AML-193 (cell line): ENCODE measurements at regions not wholly inside any gene's neighbourhood (a gene's known extent, or its start where the extent isn't known, plus 50 kb on each side); places are given as distances from the start of the nearest gene placed in this dataset.

Experiments used
- DNase-seq, 2 experiments: peaks; one replicate each; lab custom pipeline; 2025; lab: John Stamatoyannopoulos, UW

DNA sequence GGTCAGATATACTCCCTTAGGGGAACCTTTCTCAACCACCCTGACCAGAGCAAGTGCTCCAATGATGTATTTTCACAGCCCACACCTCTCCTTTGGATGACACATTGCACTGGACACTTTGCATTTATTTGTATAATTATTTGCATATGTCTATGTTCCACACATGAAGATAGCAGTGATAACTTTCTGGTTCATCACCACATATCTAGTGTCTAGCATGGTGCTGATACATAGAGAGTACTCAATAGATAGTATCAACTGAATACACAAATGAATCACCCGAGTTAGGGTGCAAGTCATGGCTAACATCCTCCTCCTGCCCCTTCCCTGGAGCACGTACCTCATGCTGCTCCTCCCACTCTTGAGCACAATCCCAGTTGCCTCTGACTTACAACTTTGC lies 617.6 kb downstream of the EBF1 start:
- DNase-seq: no peak

DNA sequence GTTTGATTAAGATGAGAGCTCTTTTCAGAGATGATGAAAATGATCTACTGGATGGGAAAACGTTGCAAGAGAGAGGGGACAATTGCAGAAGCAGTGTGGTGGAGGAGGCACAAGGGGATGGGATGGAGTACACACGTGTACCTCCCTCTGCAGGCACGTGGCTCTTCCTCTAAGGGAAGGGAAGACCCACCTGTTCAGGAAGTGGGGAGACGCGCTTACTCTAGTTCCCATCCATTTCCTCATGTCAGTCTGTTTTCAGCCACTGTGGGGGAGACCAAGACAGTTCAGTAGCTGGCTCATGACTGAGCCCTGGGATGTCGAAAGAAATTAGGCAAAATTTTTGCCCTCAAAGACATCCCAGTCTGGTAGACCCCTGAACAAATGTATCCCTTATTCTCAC lies 619.2 kb upstream of the CLINT1 start:
- no peak for DNase-seq

DNA sequence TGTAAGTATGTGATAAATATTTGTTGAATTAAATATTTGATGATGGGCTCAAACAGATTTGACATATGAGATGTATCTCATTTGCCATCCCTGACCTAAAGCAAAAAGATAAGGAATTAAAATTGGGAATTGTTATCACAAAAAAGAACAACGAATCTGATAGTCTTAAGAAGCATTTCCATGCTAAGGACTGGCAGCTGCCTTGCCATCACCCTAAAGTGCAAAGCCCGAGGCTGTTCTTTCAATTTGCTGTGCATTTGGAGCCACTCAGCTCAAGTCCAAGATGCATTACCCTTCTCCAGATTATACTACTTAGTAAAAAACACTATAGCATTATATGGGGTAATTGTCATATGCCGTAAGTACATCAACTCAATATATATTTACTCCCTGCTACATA lies 618.3 kb upstream of the CLINT1 start:
- no peak for DNase-seq

DNA sequence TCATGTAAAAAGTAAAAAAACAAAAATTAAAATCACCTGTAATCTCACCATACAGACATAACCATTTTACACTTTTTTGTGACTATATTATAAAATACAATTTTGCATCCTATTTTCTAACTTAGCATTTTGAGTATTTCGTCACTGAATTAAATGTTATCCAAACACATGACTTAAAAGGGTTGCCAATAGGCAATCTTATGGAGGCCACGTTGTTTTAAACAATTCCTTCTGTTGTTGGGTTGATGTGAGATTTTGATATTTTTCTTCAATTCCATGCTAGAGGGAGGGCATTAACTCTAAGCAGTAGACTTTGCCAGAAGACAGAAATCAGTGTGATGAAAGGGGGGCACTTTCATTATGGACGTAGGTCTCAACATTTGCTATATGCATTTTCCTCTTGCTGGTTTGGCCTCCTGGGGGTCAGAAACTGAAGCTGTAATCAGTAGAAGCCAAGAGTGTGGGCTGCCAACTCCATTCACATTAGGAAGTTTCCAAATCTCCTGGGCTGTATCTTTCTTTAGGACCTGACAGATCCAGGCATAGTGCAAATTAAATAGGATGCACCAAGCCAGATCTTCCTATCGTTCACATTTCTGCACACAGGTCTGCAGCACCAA lies 614.2 kb upstream of the CLINT1 start:
- no peak for DNase-seq

DNA sequence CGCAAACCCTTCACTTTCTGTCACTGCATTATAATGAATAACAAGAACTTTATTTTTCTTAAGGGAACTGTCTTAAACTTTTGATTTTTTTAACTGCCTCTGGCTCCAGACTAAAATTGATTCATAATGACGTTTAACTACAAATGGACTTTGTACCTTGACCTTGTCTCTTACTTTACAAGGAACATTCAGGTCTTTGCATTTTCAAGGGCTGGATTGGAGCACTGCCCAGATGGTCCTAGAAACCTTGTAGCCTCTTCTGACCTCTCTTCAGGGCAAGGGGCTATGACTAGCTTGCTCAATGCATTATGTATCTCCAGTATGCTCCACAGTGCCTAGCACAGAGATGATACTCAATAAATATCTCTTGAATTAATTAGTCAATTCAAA lies 612.6 kb upstream of the CLINT1 start:
- no peak for DNase-seq

DNA sequence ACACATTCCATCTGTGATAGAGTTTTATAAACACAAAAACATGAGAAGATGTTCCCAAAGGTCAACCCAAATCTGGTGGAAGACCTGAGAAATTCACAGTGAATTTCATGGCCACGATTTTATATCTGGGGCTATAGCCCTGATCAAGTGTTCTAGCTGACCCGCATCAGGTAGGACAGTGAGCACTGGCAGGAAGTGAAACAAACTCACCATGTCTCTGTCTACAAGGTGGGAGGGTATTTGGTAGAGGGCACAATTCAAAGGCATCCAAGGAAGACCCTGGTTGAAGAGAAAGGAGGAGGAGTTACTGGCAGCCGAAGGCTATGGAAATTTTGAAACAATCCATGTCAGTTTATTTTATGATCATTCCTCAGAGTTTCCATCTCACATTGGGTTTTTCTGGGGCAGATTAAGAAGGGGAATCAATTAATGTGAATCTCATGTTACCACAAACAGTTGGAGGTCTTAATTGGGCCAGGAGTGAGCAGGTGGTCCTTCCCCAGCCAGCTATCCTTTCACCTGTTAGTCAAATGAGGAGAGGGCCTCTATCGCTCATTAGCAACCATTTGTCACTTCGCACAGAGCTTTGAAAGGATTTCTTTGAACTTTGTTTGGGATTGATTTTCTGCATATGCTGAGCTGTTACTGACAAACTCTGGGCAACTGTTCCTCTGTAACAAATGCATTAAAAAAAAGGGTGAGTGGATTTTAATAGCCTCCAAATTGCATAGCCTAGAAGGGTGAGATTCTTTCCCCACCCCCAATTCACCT lies 612.0 kb upstream of the CLINT1 start:
- DNase-seq: no peak

DNA sequence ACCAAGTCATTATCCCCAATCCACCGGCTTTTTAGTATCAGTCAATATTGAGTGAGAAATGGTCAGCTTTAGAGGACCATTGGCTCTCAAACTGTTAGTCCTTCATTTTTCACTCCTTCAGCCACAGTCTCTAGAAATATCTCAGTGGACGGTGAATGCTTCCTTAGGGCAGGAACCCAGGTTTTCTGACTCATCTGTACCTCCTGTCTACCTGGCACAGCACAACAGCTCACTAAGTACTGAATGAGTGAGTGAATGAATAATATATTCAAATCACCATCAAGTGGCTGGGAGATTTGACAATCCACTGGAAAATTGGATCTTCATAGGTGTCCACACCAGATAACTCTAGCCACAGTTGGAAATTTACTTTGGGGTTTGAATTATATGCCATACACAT lies 609.5 kb upstream of the CLINT1 start:
- DNase-seq: no peak

DNA sequence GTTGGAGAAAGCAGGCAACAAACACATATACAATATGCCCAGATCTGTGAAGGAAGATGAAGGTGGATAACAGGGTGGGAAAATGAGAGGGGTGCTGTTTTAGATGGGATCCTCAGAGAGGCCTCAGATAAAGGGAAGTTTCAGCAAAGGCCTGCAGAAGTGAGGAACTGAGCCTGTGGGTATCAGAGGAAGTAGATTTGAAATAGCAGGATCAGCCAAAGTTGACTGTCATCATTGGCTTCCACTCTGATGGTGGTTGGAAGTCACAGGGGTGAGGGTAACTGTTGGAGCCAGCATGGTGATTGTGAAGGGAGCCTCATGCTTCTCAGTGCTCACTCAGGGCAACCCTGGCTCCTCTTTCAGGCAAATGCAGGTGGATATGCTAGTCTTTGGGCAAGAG lies 607.2 kb upstream of the CLINT1 start:
- peak; percentile 66 to 81 for DNase-seq

DNA sequence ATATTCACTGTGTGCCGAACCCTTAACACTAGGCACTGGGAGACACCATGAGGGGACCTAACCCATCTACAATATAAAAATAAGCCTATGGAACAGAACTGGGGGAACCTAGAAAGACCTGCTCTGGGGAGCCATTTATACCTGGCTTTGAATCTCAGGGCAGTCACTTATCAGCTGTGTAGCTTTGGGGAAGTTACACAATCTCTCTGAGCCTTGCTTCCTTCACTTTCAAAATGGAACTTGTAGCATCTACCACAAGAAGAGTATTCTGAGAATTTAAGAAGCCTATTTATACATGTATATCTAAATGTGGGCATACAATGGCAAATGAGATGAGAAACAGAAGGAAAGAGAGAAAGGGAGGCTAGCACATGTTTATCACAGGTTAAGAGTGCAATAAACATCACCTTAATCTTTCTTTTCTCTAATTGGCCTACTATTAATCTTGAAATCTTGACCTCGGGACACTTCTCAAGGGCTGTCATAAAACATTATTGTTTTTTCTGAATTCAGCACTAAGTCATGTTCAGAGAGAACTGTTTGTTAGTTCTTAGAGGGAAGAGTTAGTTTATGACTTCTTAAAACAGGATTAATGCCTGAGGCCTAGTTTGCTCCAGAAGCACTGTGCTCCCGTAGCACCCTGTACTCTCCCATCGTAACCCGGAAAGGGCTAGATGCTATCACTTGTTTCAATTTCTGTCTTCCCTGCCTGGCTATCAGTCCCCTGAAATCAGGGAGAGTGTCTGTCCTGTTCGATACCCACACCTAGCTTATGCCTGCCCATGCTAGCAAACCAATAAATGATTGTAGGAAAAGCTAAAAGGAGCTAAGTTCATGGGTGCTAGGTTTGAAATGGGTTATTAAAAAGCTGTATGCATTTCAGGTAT lies 606.4 kb upstream of the CLINT1 start:
- peak in 1 of 2 experiments; percentile 2 for DNase-seq

DNA sequence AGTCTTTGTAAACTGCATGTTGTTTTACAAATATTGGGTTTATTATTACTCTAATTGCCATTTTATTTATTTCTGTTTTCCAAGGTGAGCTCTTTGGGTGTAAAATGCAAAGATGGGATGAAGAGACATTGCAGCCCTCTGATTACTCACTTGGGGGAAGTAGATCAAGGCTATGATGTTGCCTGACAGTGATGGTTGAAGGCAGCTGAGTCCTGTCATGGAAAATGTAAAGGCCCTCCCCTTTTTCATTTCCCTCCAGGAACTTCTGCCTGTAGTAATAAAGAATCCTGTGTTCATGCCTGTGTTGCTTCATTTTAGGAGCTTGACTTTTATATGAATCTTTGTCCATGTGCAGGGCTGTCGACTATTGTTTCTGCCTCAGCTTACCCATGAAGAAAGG lies 605.4 kb upstream of the CLINT1 start:
- DNase-seq: peak in 1 of 2 experiments; percentile 26

DNA sequence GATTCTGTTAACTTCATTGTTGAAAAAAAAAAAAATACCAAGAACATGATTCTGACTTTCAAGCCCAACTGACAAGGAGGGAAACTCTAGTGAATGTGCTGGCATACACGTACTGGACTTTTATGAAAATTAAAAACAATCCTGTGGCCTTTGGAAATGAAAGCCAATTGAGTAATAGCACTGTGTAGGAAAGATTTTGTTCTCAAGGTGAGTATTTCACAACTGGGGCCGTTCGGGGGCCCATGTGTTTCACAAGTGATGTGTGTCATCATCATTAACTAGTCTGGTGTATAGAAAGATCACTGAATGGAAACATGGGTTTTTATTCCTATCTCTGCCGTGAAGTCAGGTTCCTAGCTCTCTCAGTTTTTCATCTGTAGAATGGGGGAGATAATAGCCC lies 605.0 kb upstream of the CLINT1 start:
- DNase-seq: peak; percentile 57 to 59

DNA sequence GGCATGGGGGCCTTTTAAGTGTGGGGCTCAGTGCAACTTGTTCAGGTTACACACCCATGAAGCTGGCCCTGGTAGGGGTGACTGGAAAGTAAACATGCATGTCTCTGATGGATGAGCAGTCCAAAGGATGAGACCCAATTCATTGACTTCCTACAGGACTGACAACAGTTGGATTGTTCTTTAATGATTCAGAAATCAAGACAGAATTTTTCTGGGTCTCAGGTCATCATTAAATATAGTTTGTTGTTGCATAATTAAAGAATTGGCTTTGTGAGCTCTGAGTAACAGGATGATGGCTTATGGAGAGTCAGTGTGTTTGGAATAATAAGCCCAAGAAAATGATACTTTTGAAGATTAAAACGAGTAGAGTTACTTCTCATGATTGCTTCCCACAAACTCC lies 604.2 kb upstream of the CLINT1 start:
- no peak for DNase-seq

DNA sequence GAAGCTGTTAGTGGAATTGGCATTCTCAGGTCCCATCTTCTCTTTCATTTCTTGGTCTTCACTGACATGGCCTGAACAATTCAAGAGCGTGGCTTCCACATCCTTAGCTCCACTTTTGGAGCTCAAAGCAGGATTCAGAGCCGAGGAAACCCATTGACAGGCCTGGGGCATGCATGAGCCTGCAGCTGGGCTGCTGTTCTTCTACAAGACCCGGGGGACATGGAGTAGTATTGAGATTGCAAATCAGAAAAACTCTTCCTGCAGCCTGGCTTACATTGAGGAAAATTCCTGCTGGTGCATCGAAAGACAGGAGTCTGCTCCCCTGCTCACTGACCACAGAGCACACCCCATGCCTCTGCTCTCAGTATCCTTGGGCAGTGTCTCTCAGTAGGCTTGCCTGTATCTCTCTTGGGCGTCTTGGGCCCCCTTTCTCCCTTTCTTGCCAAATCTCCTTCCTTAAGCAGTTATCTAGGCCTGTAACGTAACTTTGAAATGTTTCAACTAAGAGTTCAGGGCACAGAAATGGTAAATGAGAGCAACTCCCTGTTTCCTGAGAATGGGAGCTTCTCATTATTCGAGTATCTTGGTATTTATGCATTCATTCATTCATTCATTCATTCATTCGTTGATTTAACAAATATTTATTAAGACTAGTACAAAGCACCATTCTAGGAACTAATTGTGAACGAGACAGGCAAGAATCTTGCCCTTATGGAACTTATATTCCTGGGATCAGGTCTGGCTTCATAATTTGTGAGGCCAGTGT lies 603.6 kb upstream of the CLINT1 start:
- no peak for DNase-seq

DNA sequence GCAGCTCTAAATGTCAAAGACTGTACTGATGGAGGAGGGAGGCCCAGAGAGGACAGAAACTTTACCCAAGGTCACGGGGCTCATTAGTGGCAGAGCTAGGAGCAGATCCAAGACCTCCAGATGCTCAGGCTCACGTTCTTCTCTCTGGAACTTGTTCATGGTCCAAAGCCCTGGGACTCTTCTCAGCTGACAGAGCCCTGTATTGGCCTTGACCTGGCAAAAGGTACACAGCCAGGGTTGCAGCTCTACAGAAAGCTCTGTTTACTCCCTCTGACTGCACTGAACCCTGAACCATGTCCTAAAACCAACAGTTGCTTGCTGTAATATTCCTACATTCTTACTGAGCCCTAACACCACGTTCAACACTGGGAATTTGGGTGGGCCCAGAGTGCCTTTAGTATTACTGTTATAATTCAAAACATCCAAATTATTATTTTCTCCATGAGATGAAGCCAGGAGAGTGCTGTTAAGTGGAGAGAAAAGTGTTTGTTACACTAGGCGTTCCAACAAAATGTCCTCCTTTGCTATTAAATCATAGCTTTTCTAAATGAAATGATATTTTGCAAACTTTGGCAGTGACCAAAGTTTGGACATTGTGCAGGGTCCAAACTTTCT lies 602.4 kb upstream of the CLINT1 start:
- DNase-seq: no peak

DNA sequence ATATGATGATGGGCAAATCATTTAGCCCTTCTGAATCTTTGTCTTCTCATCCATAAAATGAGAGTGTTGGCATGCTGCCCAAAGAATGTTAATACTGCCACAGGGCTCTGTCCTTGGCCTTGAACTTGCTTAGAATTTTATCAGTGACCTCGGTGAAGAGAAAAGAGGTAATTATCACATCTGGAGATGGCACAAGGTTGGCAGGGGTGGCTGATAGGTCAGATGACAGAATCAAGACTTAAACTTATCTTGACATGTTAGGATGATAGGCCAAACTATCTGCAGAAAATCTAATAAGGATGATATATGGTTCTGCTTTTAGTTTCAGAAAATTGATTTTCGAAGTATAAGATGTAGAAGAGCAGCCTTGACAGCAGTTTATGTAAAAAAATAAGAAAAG lies 599.1 kb upstream of the CLINT1 start:
- no peak for DNase-seq

DNA sequence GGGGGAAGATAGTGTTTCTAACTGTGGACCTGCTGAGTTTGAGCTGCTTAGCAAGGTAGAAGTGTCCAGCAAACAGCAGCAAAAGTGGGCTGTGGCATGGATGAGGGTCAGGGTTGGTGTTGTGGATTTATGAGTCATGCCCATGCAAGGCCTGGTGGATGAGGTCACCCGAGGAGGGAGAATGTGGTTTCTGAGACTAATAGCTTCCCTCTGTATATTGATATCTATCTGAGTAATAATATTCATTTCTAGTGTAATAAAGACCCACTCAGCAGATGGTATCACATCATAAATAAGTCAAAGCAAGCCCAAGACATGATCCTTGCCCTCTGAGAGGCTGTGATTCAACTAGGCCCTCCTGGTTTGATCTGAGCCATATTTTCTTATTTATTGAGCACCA lies 597.8 kb upstream of the CLINT1 start:
- no peak for DNase-seq

DNA sequence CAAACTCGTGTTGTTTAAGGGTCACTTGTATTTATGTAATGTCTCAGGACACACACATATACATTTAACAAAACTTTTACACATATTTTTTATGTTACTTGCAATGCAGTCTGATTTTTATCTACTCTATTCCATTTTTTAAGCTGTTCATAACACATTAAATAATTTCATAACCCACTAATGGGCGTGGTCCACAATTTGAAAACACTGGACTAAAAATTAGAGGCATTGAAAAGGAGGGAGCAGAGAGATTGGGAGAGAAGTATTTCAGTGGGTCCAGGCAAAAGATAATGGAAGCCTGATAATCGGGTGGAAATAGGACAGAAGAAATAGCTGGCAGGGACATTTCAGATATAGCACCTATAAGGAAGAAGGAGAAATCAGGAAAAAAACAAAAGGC lies 597.3 kb upstream of the CLINT1 start:
- DNase-seq: no peak

DNA sequence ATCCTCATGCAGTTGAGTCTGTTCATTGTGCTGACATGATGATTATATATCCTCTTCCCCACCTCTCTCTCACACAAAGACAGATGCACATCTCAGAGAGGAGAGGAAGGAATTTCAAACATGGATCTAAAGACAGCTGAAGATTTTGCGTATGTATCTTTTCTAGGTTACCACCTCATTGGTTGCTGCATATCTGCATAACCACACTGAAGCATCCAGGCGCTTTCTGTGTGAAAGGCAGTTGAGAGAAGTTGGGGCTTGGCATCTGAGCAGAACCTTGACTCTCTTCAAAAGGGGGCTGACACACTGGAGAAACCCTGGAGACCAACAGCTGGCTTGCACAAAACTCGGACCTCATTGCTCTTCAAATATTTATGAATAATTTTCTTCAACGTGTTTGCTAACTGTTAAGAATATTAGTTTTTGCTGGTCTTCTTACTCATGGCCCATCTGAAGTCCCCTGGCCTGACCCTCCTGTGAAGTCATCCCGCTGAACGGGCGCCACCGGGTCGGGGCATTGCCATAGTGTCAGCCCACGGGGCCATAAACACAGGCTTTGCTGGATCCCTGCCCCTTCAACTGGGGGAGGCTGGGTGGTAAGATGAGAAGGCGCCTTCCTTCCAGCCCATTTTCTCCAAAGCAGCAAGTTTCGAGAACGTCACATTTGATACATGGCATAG lies 593.2 kb upstream of the CLINT1 start:
- DNase-seq: no peak

DNA sequence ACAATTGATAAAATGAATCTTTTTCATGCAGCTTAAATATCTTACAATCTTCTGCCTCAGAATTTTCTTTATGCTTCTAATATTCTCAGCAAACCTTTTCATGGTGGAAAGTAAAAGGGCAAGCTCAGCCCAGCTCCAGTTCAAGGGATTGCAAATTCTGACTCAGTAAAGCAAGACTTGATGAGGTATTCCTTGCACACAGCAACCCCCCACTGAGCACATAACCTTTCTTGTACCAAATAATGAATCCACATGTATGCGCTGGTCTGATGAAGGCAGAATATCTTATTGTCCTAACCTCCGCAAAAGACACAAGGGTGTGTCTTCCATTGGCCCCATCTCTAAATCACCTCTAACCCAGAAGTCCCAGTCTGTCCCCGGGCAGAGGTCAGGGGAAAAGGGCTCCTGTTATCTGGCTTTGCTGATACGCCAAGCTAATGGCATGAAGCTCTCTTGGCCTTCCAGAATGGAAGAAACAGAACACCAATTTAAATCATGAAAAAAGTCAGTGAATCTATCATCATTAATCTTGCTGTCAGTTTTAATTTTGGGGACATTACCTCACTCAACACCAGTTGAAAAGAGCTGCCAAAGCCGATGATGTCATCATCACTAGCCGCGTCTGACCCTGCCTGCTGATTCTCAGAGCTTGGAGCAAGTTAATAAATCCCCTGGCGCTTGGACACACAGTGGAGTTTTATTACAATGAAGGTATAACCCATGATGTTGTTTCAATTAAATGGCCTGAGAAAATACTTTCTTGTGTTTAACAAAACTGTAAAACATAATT lies 592.5 kb upstream of the CLINT1 start:
- no peak for DNase-seq

DNA sequence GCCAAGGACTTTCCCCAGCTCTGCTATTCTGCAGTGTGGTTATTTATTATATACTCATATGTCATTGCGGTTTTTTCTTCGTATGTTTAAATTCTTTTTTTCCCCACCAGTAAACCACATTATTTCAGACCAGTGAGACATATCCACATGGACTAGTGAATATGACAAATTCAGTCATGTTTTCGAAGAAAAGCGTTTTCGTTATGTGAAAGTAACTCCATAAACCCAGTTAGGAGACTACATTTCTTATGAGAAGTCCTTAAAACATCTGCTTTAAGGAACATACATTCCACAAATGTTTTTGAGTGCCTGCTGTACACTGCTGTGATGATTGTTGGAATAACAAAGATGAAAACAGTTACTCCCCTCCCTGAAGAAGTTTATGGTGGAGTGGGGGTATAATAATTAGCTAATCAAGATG lies 591.8 kb upstream of the CLINT1 start:
- DNase-seq: no peak
